Liver (tissue), 8 donors: ENCODE measurements at regions not wholly inside any gene's neighbourhood (a gene's known extent, or its start where the extent isn't known, plus 50 kb on each side); places are given as distances from the start of the nearest gene placed in this dataset.

Source experiments
- DNase-seq: peaks from one replicate; pipeline ENCODE4 v3.0.0-alpha.2; 2017; ENCODE audit warnings: low spot score
- H3K27ac ChIP-seq, 2 donors: one replicate each; pipeline ENCODE4 v1.7.0; 2013; ENCODE audit warnings: inconsistent platforms in 2 of 2, low read length in 2 of 2, control low read depth in 1 of 2, low read depth in 1 of 2, mild to moderate bottlenecking in 1 of 2
- H3K27me3 ChIP-seq, 4 donors: one replicate each; pipeline versions ENCODE4 v1.6.1 to v1.7.0; 2013; ENCODE audit warnings: low read length in 3 of 4, inconsistent platforms in 1 of 4, mild to moderate bottlenecking in 1 of 4, moderate library complexity in 1 of 4; ENCODE audit not compliant: control insufficient read depth in 4 of 4, insufficient read depth in 4 of 4
- H3K36me3 ChIP-seq, 4 donors: one replicate each; pipeline versions ENCODE4 v1.6.1 to v1.7.0; 2013; ENCODE audit warnings: low read length in 3 of 4, mild to moderate bottlenecking in 3 of 4, low read depth in 1 of 4, moderate library complexity in 1 of 4; ENCODE audit not compliant: control insufficient read depth in 4 of 4, insufficient read depth in 3 of 4
- H3K4me1 ChIP-seq, 4 donors: one replicate each; pipeline versions ENCODE4 v1.6.1 to v1.7.0; 2013; ENCODE audit warnings: low read length in 3 of 4, mild to moderate bottlenecking in 3 of 4, moderate library complexity in 1 of 4; ENCODE audit not compliant: control insufficient read depth in 4 of 4, insufficient read depth in 4 of 4
- H3K4me3 ChIP-seq, 3 donors: one replicate each; pipeline versions ENCODE4 v1.6.1 to v1.7.0; 2013; ENCODE audit warnings: low read length in 3 of 3, control low read depth in 1 of 3, low read depth in 1 of 3, mild to moderate bottlenecking in 1 of 3
- H3K9ac ChIP-seq, 2 donors: one replicate each; pipeline ENCODE4 v1.7.0; 2013; ENCODE audit warnings: low read length in 2 of 2, mild to moderate bottlenecking in 2 of 2, moderate library complexity in 2 of 2, control low read depth in 1 of 2, low read depth in 1 of 2
- H3K9me3 ChIP-seq, 4 donors: one replicate each; pipeline versions ENCODE4 v1.6.1 to v1.7.0; 2013; ENCODE audit warnings: low read length in 3 of 4; ENCODE audit not compliant: control insufficient read depth in 4 of 4
- EGR1 ChIP-seq, 2 donors: IDR thresholded peaks; 2 replicates each; pipeline ENCODE4 v1.6.1; 2016 to 2018; ENCODE audit warnings: antibody characterized with exemption in 2 of 2, low read depth in 2 of 2
- FOXA1 ChIP-seq: IDR thresholded peaks from 2 replicates; pipeline ENCODE4 v1.6.1; 2016; ENCODE audit warnings: antibody characterized with exemption
- FOXA2 ChIP-seq: IDR thresholded peaks from 2 replicates; pipeline ENCODE4 v1.6.1; 2016; ENCODE audit warnings: antibody characterized with exemption
- HNF4A ChIP-seq, 2 donors: conservative IDR thresholded peaks; 2 replicates each; pipeline ENCODE4 v1.6.1; 2016; ENCODE audit warnings: antibody characterized with exemption in 2 of 2, mild to moderate bottlenecking in 2 of 2
- JUND ChIP-seq, 2 donors: IDR thresholded peaks; 2 replicates each; pipeline ENCODE4 v1.6.1; 2016; ENCODE audit warnings: antibody characterized with exemption in 2 of 2
- NR2F2 ChIP-seq: IDR thresholded peaks from 2 replicates; pipeline ENCODE4 v1.6.1; 2016; ENCODE audit warnings: antibody characterized with exemption
- RAD21 ChIP-seq, 2 donors: IDR thresholded peaks; 2 replicates each; pipeline ENCODE4 v1.6.1; 2016; ENCODE audit warnings: antibody characterized with exemption in 2 of 2, mild to moderate bottlenecking in 2 of 2
- RXRA ChIP-seq, 2 donors: IDR thresholded peaks; 2 replicates each; pipeline ENCODE4 v1.6.1; 2017 to 2018; ENCODE audit warnings: antibody characterized with exemption in 2 of 2, mild to moderate bottlenecking in 1 of 2
- SP1 ChIP-seq: IDR thresholded peaks from 2 replicates; pipeline ENCODE4 v1.6.1; 2018; ENCODE audit warnings: antibody characterized with exemption, mild to moderate bottlenecking
- TAF1 ChIP-seq: conservative IDR thresholded peaks from 2 replicates; pipeline ENCODE4 v1.6.1; 2016; ENCODE audit warnings: antibody characterized with exemption, mild to moderate bottlenecking
- YY1 ChIP-seq: IDR thresholded peaks from 2 replicates; pipeline ENCODE4 v1.6.1; 2016; ENCODE audit warnings: antibody characterized with exemption, mild to moderate bottlenecking
- WGBS: extraction: QIAGEN DNeasy Blood & Tissue Kit; methylation state at CpG from one replicate; pipeline ENCODE4 v1.1.7; 2013; 5-methylcytosine and 5-hydroxymethylcytosine counted together
- TF ChIP-seq, protein P1 (sequence below): IDR thresholded peaks from 2 replicates; pipeline ENCODE4 v1.6.1; 2016; ENCODE audit warnings: antibody characterized with exemption
- TF ChIP-seq, protein P2 (sequence below): IDR thresholded peaks from 2 replicates; pipeline ENCODE4 v1.6.1; 2016; ENCODE audit warnings: antibody characterized with exemption, mild to moderate bottlenecking
- TF ChIP-seq, protein P3 (sequence below): IDR thresholded peaks from 2 replicates; pipeline ENCODE4 v1.6.1; 2016; ENCODE audit warnings: antibody characterized with exemption
- TF ChIP-seq, protein P4 (sequence below): fragments of 150-350 bp; IDR thresholded peaks from 2 replicates; pipeline ENCODE4 v1.5.1; 2017; ENCODE audit warnings: improper control_type of control experiment, low read depth, low read length; ENCODE audit not compliant: missing input control
- donor health status: healthy.
- donor health status: healthy.
- donor health status: healthy.
- donor health status: healthy.
- donor health status: healthy.

DNA sequence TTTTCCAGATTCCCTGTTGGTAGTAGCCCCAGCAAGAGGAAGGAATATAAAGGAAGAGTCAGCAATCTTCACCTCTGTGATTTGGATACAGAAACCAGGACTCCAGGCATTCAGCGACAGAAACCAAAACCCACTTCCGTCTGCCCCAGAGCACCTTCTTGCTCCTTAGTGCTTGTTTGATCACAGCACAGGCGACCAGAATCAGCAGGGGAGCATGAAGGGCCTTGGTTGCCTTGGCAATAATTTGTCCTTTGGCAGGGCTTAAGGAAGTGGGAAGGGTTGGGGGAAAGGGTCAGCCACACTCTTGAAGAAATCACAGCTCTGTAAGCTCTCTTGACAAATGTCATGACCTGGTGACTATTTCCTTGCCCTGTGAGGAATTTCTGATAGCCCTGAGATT, 379.6 kb downstream of the OTUD1 start:
- no peaks in the 10 kb centered on the region for H3K27me3 ChIP-seq
- no peaks in the 10 kb centered on the region for H3K4me1 ChIP-seq
- H3K9ac ChIP-seq = no peak overlapping the region
- DNase-seq = no peak
- H3K27ac ChIP-seq = no peak overlapping the region
- no peaks in the 10 kb centered on the region for H3K36me3 ChIP-seq
- TF ChIP-seq NR2F2 (no peak), RAD21 (IDR thresholded peaks at IDR 0.05) (no peak), FOXA2 (no peak), TAF1 (no peak), JUND (IDR thresholded peaks at IDR 0.05) (no peak), RXRA (IDR thresholded peaks at IDR 0.05) (no peak)
- TF ChIP-seq, protein P1, sequence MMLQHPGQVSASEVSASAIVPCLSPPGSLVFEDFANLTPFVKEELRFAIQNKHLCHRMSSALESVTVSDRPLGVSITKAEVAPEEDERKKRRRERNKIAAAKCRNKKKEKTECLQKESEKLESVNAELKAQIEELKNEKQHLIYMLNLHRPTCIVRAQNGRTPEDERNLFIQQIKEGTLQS = no peak
- TF ChIP-seq, protein P2, sequence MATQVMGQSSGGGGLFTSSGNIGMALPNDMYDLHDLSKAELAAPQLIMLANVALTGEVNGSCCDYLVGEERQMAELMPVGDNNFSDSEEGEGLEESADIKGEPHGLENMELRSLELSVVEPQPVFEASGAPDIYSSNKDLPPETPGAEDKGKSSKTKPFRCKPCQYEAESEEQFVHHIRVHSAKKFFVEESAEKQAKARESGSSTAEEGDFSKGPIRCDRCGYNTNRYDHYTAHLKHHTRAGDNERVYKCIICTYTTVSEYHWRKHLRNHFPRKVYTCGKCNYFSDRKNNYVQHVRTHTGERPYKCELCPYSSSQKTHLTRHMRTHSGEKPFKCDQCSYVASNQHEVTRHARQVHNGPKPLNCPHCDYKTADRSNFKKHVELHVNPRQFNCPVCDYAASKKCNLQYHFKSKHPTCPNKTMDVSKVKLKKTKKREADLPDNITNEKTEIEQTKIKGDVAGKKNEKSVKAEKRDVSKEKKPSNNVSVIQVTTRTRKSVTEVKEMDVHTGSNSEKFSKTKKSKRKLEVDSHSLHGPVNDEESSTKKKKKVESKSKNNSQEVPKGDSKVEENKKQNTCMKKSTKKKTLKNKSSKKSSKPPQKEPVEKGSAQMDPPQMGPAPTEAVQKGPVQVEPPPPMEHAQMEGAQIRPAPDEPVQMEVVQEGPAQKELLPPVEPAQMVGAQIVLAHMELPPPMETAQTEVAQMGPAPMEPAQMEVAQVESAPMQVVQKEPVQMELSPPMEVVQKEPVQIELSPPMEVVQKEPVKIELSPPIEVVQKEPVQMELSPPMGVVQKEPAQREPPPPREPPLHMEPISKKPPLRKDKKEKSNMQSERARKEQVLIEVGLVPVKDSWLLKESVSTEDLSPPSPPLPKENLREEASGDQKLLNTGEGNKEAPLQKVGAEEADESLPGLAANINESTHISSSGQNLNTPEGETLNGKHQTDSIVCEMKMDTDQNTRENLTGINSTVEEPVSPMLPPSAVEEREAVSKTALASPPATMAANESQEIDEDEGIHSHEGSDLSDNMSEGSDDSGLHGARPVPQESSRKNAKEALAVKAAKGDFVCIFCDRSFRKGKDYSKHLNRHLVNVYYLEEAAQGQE = no peak
- H3K9me3 ChIP-seq = no peaks in the 10 kb centered on the region
- 39% methylated on average over 3 of the region's 3 CpGs for WGBS
- H3K4me3 ChIP-seq = no peak overlapping the region

DNA sequence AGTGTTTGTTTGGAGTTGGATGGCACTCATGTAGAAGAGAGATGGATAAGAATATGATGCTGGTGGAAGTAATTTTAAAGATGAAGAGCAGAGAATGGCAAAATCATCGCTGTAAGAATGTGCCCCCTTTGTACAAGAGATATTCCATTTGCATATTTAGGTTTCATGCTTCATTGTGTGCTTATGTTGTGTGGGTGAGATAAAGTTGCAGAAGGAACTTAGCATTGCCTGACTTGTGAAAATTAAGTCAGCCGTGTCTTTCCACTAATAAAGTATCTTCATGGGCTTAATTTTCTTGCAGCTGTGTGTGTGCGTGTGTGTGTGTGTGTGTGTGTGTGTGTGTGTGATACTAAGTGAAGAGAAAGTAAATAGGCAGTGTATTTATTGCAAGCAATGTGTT, 381.9 kb downstream of the OTUD1 start:
- no peak for TF ChIP-seq YY1
- H3K4me3 ChIP-seq = no peak overlapping the region
- no peaks in the 10 kb centered on the region for H3K36me3 ChIP-seq
- DNase-seq = no peak
- 61% methylated on average over 3 of the region's 3 CpGs for WGBS
- H3K4me1 ChIP-seq = no peaks in the 10 kb centered on the region
- no peaks in the 10 kb centered on the region for H3K27me3 ChIP-seq
- H3K27ac ChIP-seq = no peak overlapping the region
- H3K9me3 ChIP-seq = no peaks in the 10 kb centered on the region
- no peak overlapping the region for H3K9ac ChIP-seq

DNA sequence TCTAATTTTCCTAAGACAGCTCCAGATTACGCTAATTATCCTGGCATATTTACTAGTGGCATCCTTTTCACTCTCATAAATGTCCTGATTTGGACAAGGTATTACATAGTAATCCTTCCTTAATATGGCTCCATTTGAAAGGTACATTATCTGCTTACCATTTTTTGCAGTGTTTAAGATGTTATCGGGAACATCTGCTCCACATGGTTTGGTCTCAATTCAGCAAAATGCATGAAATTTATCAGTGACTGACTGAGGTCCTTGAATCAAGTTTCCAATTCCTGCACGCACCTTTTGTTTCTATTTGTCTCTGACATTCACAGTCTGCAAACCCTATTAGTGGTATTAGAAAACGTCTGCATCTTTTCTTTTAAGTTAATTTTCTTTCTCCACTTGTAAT, 384.1 kb upstream of the KIAA1217 start:
- no peak overlapping the region for H3K4me3 ChIP-seq
- no peak for TF ChIP-seq EGR1 (IDR thresholded peaks at IDR 0.05; ENCODE audit: low read depth in 2 of 2)
- TF ChIP-seq FOXA1 = no peak
- no peak for TF ChIP-seq SP1
- TF ChIP-seq, protein P3, sequence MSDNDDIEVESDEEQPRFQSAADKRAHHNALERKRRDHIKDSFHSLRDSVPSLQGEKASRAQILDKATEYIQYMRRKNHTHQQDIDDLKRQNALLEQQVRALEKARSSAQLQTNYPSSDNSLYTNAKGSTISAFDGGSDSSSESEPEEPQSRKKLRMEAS = no peak
- TF ChIP-seq, protein P4, sequence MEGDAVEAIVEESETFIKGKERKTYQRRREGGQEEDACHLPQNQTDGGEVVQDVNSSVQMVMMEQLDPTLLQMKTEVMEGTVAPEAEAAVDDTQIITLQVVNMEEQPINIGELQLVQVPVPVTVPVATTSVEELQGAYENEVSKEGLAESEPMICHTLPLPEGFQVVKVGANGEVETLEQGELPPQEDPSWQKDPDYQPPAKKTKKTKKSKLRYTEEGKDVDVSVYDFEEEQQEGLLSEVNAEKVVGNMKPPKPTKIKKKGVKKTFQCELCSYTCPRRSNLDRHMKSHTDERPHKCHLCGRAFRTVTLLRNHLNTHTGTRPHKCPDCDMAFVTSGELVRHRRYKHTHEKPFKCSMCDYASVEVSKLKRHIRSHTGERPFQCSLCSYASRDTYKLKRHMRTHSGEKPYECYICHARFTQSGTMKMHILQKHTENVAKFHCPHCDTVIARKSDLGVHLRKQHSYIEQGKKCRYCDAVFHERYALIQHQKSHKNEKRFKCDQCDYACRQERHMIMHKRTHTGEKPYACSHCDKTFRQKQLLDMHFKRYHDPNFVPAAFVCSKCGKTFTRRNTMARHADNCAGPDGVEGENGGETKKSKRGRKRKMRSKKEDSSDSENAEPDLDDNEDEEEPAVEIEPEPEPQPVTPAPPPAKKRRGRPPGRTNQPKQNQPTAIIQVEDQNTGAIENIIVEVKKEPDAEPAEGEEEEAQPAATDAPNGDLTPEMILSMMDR = no peak
- TF ChIP-seq TAF1 = no peak
- no peak for TF ChIP-seq HNF4A (conservative IDR thresholded peaks at IDR 0.05)
- no peaks in the 10 kb centered on the region for H3K4me1 ChIP-seq
- H3K9me3 ChIP-seq = no peaks in the 10 kb centered on the region
- H3K9ac ChIP-seq = no peak overlapping the region
- WGBS = 69% methylated on average over 4 of the region's 4 CpGs
- DNase-seq = no peak
- no peak overlapping the region for H3K27ac ChIP-seq
- H3K36me3 ChIP-seq = no peaks in the 10 kb centered on the region
- no peaks in the 10 kb centered on the region for H3K27me3 ChIP-seq
